ENCODE measurements at regions not wholly inside any gene's neighbourhood (a gene's known extent, or its start where the extent isn't known, plus 50 kb on each side); places are given as distances from the start of the nearest gene placed in this dataset.

GRCh38 chr17:16881239-16881924 is 90.5 kb downstream of the TNFRSF13B start:
- Histone ChIP-seq H3K27me3 (replicated peaks; ENCODE audit: control insufficient read depth, insufficient read depth, low read length) (no peaks in the 10 kb centered on the region; the same call in none of the 2 replicates), H3K4me3 (replicated peaks; ENCODE audit: low read depth, low read length) (no peak overlapping the region), H3K36me3 (ENCODE audit: control insufficient read depth, insufficient read depth, low read length) (no peaks in the 10 kb centered on the region)
- no peak for DNase-seq (ENCODE audit: extremely low read depth, insufficient read length)
- no peak for TF ChIP-seq CTCF (IDR thresholded peaks at IDR 0.05; ENCODE audit: insufficient read depth, low read length, poor library complexity, severe bottlenecking)

- no peak for TF ChIP-seq CTCF (IDR thresholded peaks at IDR 0.05; ENCODE audit: insufficient read depth, low read length, poor library complexity, severe bottlenecking)
- DNase-seq (ENCODE audit: extremely low read depth, insufficient read length) = no peak
Observed at GRCh38 chr17:16880843-16881230, 91.1 kb downstream of the TNFRSF13B start.

GRCh38 chr17:16880121-16880842 is 91.6 kb downstream of the TNFRSF13B start:
- H3K27me3 ChIP-seq (replicated peaks; ENCODE audit: control insufficient read depth, insufficient read depth, low read length) = no peaks in the 10 kb centered on the region; the same call in none of the 2 replicates
- no peak for DNase-seq (ENCODE audit: extremely low read depth, insufficient read length)

More at GRCh38 chr17:16880843-16881230, 91.1 kb downstream of the TNFRSF13B start:
- no peak overlapping the region for H3K4me3 ChIP-seq (replicated peaks; ENCODE audit: low read depth, low read length)
- H3K27me3 ChIP-seq (replicated peaks; ENCODE audit: control insufficient read depth, insufficient read depth, low read length) = no peaks in the 10 kb centered on the region; the same call in none of the 2 replicates
- H3K36me3 ChIP-seq (ENCODE audit: control insufficient read depth, insufficient read depth, low read length) = no peaks in the 10 kb centered on the region

GRCh38 chr17:16879686-16880085 is 92.2 kb downstream of the TNFRSF13B start:
- Histone ChIP-seq H3K36me3 (ENCODE audit: control insufficient read depth, insufficient read depth, low read length) (no peaks in the 10 kb centered on the region), H3K4me3 (replicated peaks; ENCODE audit: low read depth, low read length) (no peak overlapping the region), H3K27me3 (replicated peaks; ENCODE audit: control insufficient read depth, insufficient read depth, low read length) (no peaks in the 10 kb centered on the region; the same call in none of the 2 replicates)
- no peak for TF ChIP-seq CTCF (IDR thresholded peaks at IDR 0.05; ENCODE audit: insufficient read depth, low read length, poor library complexity, severe bottlenecking)
- DNase-seq (ENCODE audit: extremely low read depth, insufficient read length) = no peak

More at GRCh38 chr17:16880121-16880842, 91.6 kb downstream of the TNFRSF13B start:
- H3K36me3 ChIP-seq (ENCODE audit: control insufficient read depth, insufficient read depth, low read length) = no peaks in the 10 kb centered on the region
- H3K4me3 ChIP-seq (replicated peaks; ENCODE audit: low read depth, low read length) = no peak overlapping the region
- no peak for TF ChIP-seq CTCF (IDR thresholded peaks at IDR 0.05; ENCODE audit: insufficient read depth, low read length, poor library complexity, severe bottlenecking)

- Histone ChIP-seq H3K27me3 (replicated peaks; ENCODE audit: control insufficient read depth, insufficient read depth, low read length) (no peaks in the 10 kb centered on the region; the same call in none of the 2 replicates), H3K36me3 (ENCODE audit: control insufficient read depth, insufficient read depth, low read length) (no peaks in the 10 kb centered on the region), H3K4me3 (replicated peaks; ENCODE audit: low read depth, low read length) (no peak overlapping the region)
- no peak for DNase-seq (ENCODE audit: extremely low read depth, insufficient read length)
- no peak for TF ChIP-seq CTCF (IDR thresholded peaks at IDR 0.05; ENCODE audit: insufficient read depth, low read length, poor library complexity, severe bottlenecking)
Observed at GRCh38 chr17:16878606-16879005, 93.3 kb downstream of the TNFRSF13B start.
